K562 (cell line): ENCODE measurements at regions not wholly inside any gene's neighbourhood (a gene's known extent, or its start where the extent isn't known, plus 50 kb on each side); places are given as distances from the start of the nearest gene placed in this dataset.

Experiments used
- ATAC-seq: fragments of 200-7000 bp; cut with Tn5 transposase; 3 replicates; pipeline ENCODE4 v1.9.1; 2020; ENCODE audit warnings: moderate library complexity
- BruUV-seq: library from RNA; stranded (reverse); fragments of 400-500 nt; replicated peaks from 2 replicates; lab custom pipeline; 2021; lab: Mats Ljungman, UMichigan
- CTCF ChIA-PET: fragments of 300-600 bp; formaldehyde crosslinking; extraction: SDS; loops from one replicate; lab custom pipeline; 2021; ENCODE audit warnings: low intra/inter-chr PET ratio; lab: Yijun Ruan, JAX
- POLR2A ChIA-PET: fragments of 300-600, 350-650 bp; sonication (Branson Sonifier 250); formaldehyde crosslinking; extraction: SDS; loops from one replicate; lab custom pipeline; 2021; ENCODE audit warnings: antibody characterized with exemption, inconsistent platforms; lab: Yijun Ruan, JAX
- DNase-seq, 4 experiments: peaks; one replicate each; pipeline versions ENCODE4 v3.0.0 to v3.0.0-alpha.2; 2011 to 2018; ENCODE audit warnings: low spot score in 3 of 4, mixed read lengths in 3 of 4; ENCODE audit errors: extremely low read depth in 1 of 4
- FAIRE-seq: peaks from 2 replicates; lab custom pipeline; 2011; peaks lifted over from hg19 to GRCh38; lab: Jason Lieb, UNC
- H2AFZ ChIP-seq: 2 replicates; pipeline ENCODE4 v1.6.0; 2011; ENCODE audit warnings: low read depth, low read length, control low read depth, inconsistent platforms
- H3K27ac ChIP-seq: fragments of 200-600 bp; 3 replicates; pipeline ENCODE4 v1.8.0; 2011; ENCODE audit warnings: low read depth, mild to moderate bottlenecking, control low read depth, inconsistent platforms, low read length, moderate library complexity, mixed read lengths; ENCODE audit errors: extremely low read depth
- H3K27me3 ChIP-seq, 2 experiments: fragments of 300-600 bp in 1 of 2; 2 replicates in 1 of 2; 3 replicates in 1 of 2; pipeline versions ENCODE4 v1.6.0 to v1.8.0; 2011; ENCODE audit warnings: inconsistent platforms in 2 of 2, low read length in 2 of 2, mild to moderate bottlenecking in 1 of 2, mixed read lengths in 1 of 2, moderate library complexity in 1 of 2; ENCODE audit not compliant: control insufficient read depth in 2 of 2, insufficient read depth in 2 of 2
- H3K36me3 ChIP-seq: fragments of 300-600 bp; 3 replicates; pipeline ENCODE4 v1.8.0; 2011; ENCODE audit warnings: mild to moderate bottlenecking, low read length, inconsistent platforms; ENCODE audit not compliant: control insufficient read depth, insufficient read depth
- H3K4me1 ChIP-seq, 2 experiments: fragments of 200-600 bp in 1 of 2; replicated peaks in 1 of 2; 2 replicates in 1 of 2; 3 replicates in 1 of 2; pipeline versions ENCODE4 v1.5.1 to v1.8.0; 2011; ENCODE audit warnings: inconsistent platforms in 2 of 2, low read length in 2 of 2, mild to moderate bottlenecking in 1 of 2, mixed read lengths in 1 of 2, moderate library complexity in 1 of 2; ENCODE audit not compliant: control insufficient read depth in 2 of 2, insufficient read depth in 2 of 2
- H3K4me2 ChIP-seq: 2 replicates; pipeline ENCODE4 v1.6.1; 2011; ENCODE audit warnings: low read length, control low read depth, inconsistent platforms, mixed read lengths; ENCODE audit not compliant: insufficient read depth
- H3K4me3 ChIP-seq: fragments of 200-600 bp; sonication (generic), shearing (Covaris generic); 2 replicates; pipeline ENCODE4 v1.5.1; 2016; ENCODE audit warnings: control low read depth, inconsistent platforms
- H3K79me2 ChIP-seq: fragments of 200-600 bp; 3 replicates; pipeline ENCODE4 v1.8.0; 2011; ENCODE audit warnings: low read length, inconsistent platforms; ENCODE audit not compliant: control insufficient read depth, insufficient read depth
- H3K9ac ChIP-seq, 2 experiments: 2 replicates each; pipeline versions ENCODE4 v1.6.0 to v1.6.1; 2011; ENCODE audit warnings: low read depth in 2 of 2, low read length in 2 of 2, control low read depth in 1 of 2, inconsistent platforms in 1 of 2, mild to moderate bottlenecking in 1 of 2, mixed read lengths in 1 of 2; ENCODE audit not compliant: insufficient read depth in 1 of 2
- H3K9me1 ChIP-seq: one replicate; pipeline ENCODE4 v1.6.0; 2011; ENCODE audit warnings: inconsistent platforms, mild to moderate bottlenecking, low read length, moderate library complexity; ENCODE audit not compliant: control insufficient read depth, insufficient read depth
- H3K9me3 ChIP-seq: replicated peaks from 2 replicates; pipeline ENCODE4 v1.5.1; 2011; ENCODE audit warnings: low read depth, low read length, inconsistent platforms; ENCODE audit not compliant: control insufficient read depth, insufficient read depth
- H4K20me1 ChIP-seq: replicated peaks from 2 replicates; pipeline ENCODE4 v1.6.1; 2011; ENCODE audit warnings: low read length, inconsistent platforms, mixed read lengths; ENCODE audit not compliant: control insufficient read depth, insufficient read depth
- BHLHE40 ChIP-seq: IDR thresholded peaks from 2 replicates; pipeline ENCODE4 v1.6.1; 2011; ENCODE audit warnings: low read length, improper control_type of control experiment
- FOXA1 ChIP-seq: fragments of 450-650 bp; IDR thresholded peaks from 2 replicates; pipeline ENCODE4 v1.6.1; 2016; ENCODE audit warnings: mild to moderate bottlenecking, borderline replicate concordance
- NCOA2 ChIP-seq, 2 experiments: fragments of 450-650 bp; IDR thresholded peaks; 2 replicates each; pipeline ENCODE4 v1.6.1; 2018; ENCODE audit warnings: mild to moderate bottlenecking in 2 of 2, moderate library complexity in 1 of 2; ENCODE audit not compliant: partially characterized antibody in 2 of 2
- ZNF184 ChIP-seq: sonication (generic); formaldehyde crosslinking; IDR thresholded peaks from 2 replicates; pipeline ENCODE4 v1.5.0; 2020; ENCODE audit warnings: missing genetic modification reagents
- WGBS: fragments of 100-300 bp; shearing (Covaris generic); methylation state at CpG from one replicate; pipeline ENCODE4 v1.1.6; 2016; ENCODE audit warnings: low coverage, mixed read lengths; ENCODE audit not compliant: insufficient coverage; ENCODE audit errors: missing lambda C conversion rate; 5-methylcytosine and 5-hydroxymethylcytosine counted together
- in situ Hi-C: fragments of 300-500 bp; cut with MboI; formaldehyde crosslinking; loops from 4 replicates; pipeline ENCODE4 v1.15.0; 2018; ENCODE audit warnings: inconsistent platforms, mixed read lengths
- intact Hi-C: fragments of 100-400 bp; cut with micrococcal nuclease; formaldehyde crosslinking; loops from 2 replicates; pipeline ENCODE4 v1.14.2; 2022
- TF ChIP-seq, protein P1 (sequence below): fragments of 450-650 bp; formaldehyde crosslinking; IDR thresholded peaks from 2 replicates; pipeline ENCODE4 v1.4.0; 2020; ENCODE audit warnings: mild to moderate bottlenecking, moderate library complexity

DNA sequence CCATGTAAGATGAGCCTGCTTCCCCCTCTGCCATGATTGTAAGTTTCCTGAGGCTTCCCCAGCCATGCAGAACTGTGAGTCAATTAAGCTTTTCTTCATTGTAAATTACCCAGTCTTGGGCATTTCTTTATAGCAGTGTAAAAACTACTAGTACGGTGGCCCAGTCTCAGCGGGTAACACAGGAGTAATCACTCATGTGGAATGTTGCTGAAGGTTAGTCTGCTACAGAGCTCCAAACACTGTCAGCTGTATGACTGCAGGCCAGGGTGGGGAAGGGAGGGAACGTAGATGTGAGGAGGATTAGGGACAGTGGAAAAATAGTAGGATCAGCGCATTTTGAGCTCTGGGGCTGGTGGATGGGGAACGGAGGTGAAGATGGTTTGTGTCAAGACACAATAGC is 711.2 kb upstream of the SOX11 start:
- no peak overlapping the region for H3K4me3 ChIP-seq
- H3K36me3 ChIP-seq: no peaks in the 10 kb centered on the region
- ATAC-seq (no peak), FAIRE-seq (no peak), DNase-seq (no peak)
- H3K4me1 ChIP-seq: no peaks in the 10 kb centered on the region
- TF ChIP-seq BHLHE40 (no peak), NCOA2 (IDR thresholded peaks at IDR 0.05; ENCODE audit: partially characterized antibody in 2 of 2) (no peak), ZNF184 (CRISPR knock-in tag) (no peak), FOXA1 (no peak)
- TF ChIP-seq, protein P1, sequence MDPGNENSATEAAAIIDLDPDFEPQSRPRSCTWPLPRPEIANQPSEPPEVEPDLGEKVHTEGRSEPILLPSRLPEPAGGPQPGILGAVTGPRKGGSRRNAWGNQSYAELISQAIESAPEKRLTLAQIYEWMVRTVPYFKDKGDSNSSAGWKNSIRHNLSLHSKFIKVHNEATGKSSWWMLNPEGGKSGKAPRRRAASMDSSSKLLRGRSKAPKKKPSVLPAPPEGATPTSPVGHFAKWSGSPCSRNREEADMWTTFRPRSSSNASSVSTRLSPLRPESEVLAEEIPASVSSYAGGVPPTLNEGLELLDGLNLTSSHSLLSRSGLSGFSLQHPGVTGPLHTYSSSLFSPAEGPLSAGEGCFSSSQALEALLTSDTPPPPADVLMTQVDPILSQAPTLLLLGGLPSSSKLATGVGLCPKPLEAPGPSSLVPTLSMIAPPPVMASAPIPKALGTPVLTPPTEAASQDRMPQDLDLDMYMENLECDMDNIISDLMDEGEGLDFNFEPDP (CRISPR knock-in tag): no peak
- ChIA-PET CTCF (no interaction called here), POLR2A (interaction anchor here (0.6 kb wide), 1 partner anchor 1260 kb away, joined by 3 read pairs; no protein-coding TSS in a partner anchor)
- H3K27me3 ChIP-seq: no peaks in the 10 kb centered on the region
- no peaks in the 10 kb centered on the region for H3K9me1 ChIP-seq
- no peak overlapping the region for H2AFZ ChIP-seq
- no peak overlapping the region for H3K4me2 ChIP-seq
- no peaks in the 10 kb centered on the region for H3K9me3 ChIP-seq
- in situ Hi-C loops (no loop called here), intact Hi-C loops (no loop called here)
- WGBS: 0% methylated on average over 4 of the region's 5 CpGs
- no TSS peak for BruUV-seq
- no peak overlapping the region for H3K27ac ChIP-seq
- no peaks in the 10 kb centered on the region for H3K79me2 ChIP-seq
- no peak overlapping the region for H3K9ac ChIP-seq
- no peaks in the 10 kb centered on the region for H4K20me1 ChIP-seq
